ENCODE measurements at regions not wholly inside any gene's neighbourhood (a gene's known extent, or its start where the extent isn't known, plus 50 kb on each side); places are given as distances from the start of the nearest gene placed in this dataset.

- TF ChIP-seq CTCF (IDR thresholded peaks at IDR 0.05; ENCODE audit: low read length): no peak
- no peak for TF ChIP-seq EZH2 (IDR thresholded peaks at IDR 0.05; ENCODE audit: borderline replicate concordance, low read length)
Measured at GRCh38 chr12:115584156-115584555, 693.3 kb downstream of the MED13L start.

Measured in OCI-LY1 (cell line).